ENCODE measurements at regions not wholly inside any gene's neighbourhood (a gene's known extent, or its start where the extent isn't known, plus 50 kb on each side); places are given as distances from the start of the nearest gene placed in this dataset.
"Not testable (repeated sequence)": the region's sequence is repeated elsewhere in the genome, so short reads cannot be mapped to it uniquely, and the experiment has no call there.

DNA sequence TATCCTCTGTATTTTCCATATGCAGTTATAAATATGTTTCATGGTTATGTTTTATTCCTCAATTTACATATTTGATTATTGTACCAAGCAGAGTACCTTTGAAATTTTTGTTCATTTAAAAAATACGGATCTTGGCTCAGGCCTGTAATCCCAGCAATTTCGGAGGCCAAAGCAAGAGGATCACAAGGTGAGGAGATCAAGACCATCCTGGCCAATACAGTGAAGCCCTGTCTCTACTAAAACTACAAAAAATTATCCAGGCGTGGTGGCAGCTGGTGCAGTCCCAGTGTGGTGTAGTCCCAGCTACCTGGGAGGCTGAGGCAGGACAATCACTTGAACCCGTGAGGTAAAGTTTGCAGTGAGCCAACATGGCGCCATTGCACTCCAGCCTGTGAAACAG lies 251.2 kb upstream of the TPTE start:
- H3K27me3 ChIP-seq; H3K79me2 ChIP-seq (ENCODE audit: low read depth); H3K27ac Mint-ChIP-seq; H3K36me3 Mint-ChIP-seq; H3K36me3 ChIP-seq; H3K4me1 Mint-ChIP-seq; DNase-seq (ENCODE audit: low spot score); H3K4me1 ChIP-seq; H3K4me2 ChIP-seq; H3K27me3 Mint-ChIP-seq (ENCODE audit: insufficient read depth, low read depth); H3K27ac ChIP-seq; H3K9ac ChIP-seq; H3K4me3 Mint-ChIP-seq; H2AFZ ChIP-seq (replicated peaks); H4K20me1 ChIP-seq (ENCODE audit: low read depth); H3K4me3 ChIP-seq: not testable (repeated sequence)
- H3F3A ChIP-seq (ENCODE audit: low read depth): peaks cover 40% of the 10 kb centered on the region
- peaks cover 15% of the 10 kb centered on the region for H3K9me3 Mint-ChIP-seq
- peaks cover 18% of the 10 kb centered on the region for H3K9me3 ChIP-seq (ENCODE audit: low read depth)

DNA sequence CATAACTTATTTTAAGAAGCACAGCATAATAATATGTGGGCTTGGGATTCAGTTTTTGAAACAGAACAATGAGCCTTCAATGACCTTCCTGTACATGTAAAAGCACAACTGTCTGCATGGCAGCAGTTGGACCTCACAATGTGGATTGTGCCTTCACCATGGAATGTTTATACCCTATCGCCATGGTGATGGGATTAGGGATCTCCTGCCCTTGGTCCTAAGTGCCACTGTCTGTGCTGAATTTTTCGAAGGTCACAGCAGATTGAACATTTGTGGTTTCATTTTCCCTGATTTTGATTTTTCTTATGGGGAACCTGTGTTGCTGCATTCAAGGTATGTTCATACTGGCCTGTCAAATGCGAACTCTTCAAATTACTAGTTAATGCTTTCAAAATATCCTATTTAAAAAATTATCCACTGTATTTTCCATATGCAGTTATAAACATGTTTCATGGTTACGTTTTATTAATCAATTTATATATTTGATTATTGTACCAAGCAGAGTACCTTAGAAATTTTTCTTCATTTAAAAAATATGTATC lies 249.6 kb upstream of the TPTE start:
- not testable (repeated sequence) for H3K79me2 ChIP-seq (ENCODE audit: low read depth); H3K9ac ChIP-seq; H3K27ac ChIP-seq; H3K36me3 ChIP-seq; H3K4me1 Mint-ChIP-seq; H3K27me3 ChIP-seq; H3K4me1 ChIP-seq; H4K20me1 ChIP-seq (ENCODE audit: low read depth); H3K4me2 ChIP-seq; H3K36me3 Mint-ChIP-seq; H2AFZ ChIP-seq (replicated peaks); DNase-seq (ENCODE audit: low spot score); H3K4me3 Mint-ChIP-seq; H3K27me3 Mint-ChIP-seq (ENCODE audit: insufficient read depth, low read depth); H3K27ac Mint-ChIP-seq
- peaks cover 40% of the 10 kb centered on the region for H3F3A ChIP-seq (ENCODE audit: low read depth)
- H3K4me3 ChIP-seq: peak overlapping the region; percentile 3
- H3K9me3 ChIP-seq (ENCODE audit: low read depth): peaks cover 18% of the 10 kb centered on the region
- H3K9me3 Mint-ChIP-seq: peaks cover 15% of the 10 kb centered on the region

DNA sequence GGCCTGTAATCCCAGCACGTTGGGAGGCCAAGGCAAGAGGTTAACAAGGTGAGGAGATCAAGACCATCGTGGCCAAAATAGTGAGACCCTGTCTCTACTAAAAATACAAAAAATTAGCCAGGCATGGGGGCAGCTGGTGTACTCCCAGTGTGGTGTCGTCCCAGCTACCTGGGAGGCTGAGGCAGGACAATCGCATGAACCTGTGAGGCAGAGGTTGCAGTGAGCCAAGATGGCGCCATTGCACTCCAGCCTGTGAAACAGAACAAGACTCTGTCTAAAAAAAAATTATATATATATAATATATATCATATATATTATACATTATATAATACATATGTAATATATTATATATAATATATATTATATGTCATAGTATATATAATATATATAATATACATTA lies 249.2 kb upstream of the TPTE start:
- TF ChIP-seq EZH2 (IDR thresholded peaks at IDR 0.05) (no peak), EZH2phosphoT487 (IDR thresholded peaks at IDR 0.05) (no peak)
- TF ChIP-seq, protein P1, sequence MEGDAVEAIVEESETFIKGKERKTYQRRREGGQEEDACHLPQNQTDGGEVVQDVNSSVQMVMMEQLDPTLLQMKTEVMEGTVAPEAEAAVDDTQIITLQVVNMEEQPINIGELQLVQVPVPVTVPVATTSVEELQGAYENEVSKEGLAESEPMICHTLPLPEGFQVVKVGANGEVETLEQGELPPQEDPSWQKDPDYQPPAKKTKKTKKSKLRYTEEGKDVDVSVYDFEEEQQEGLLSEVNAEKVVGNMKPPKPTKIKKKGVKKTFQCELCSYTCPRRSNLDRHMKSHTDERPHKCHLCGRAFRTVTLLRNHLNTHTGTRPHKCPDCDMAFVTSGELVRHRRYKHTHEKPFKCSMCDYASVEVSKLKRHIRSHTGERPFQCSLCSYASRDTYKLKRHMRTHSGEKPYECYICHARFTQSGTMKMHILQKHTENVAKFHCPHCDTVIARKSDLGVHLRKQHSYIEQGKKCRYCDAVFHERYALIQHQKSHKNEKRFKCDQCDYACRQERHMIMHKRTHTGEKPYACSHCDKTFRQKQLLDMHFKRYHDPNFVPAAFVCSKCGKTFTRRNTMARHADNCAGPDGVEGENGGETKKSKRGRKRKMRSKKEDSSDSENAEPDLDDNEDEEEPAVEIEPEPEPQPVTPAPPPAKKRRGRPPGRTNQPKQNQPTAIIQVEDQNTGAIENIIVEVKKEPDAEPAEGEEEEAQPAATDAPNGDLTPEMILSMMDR (IDR thresholded peaks at IDR 0.05): no peak
- H3K4me3 ChIP-seq: peak overlapping the region; percentile 3
- peaks cover 2% of the 10 kb centered on the region for H3K27me3 Mint-ChIP-seq (ENCODE audit: insufficient read depth, low read depth)
- no peaks in the 10 kb centered on the region for H3K27me3 ChIP-seq
- no peak overlapping the region for H3K27ac Mint-ChIP-seq
- peaks cover 6% of the 10 kb centered on the region for H3K36me3 ChIP-seq
- no peak overlapping the region for H3K9ac ChIP-seq
- no peak overlapping the region for H3K4me2 ChIP-seq
- no peak overlapping the region for H3K4me3 Mint-ChIP-seq
- H3K36me3 Mint-ChIP-seq: peaks cover 2% of the 10 kb centered on the region
- no peaks in the 10 kb centered on the region for H3K79me2 ChIP-seq (ENCODE audit: low read depth)
- no peak overlapping the region for H2AFZ ChIP-seq (replicated peaks)
- peaks cover 40% of the 10 kb centered on the region for H3F3A ChIP-seq (ENCODE audit: low read depth)
- H3K9me3 Mint-ChIP-seq: peaks cover 15% of the 10 kb centered on the region
- H3K9me3 ChIP-seq (ENCODE audit: low read depth): peaks cover 18% of the 10 kb centered on the region
- DNase-seq (ENCODE audit: low spot score): no peak
- no peaks in the 10 kb centered on the region for H3K4me1 Mint-ChIP-seq
- no peaks in the 10 kb centered on the region for H4K20me1 ChIP-seq (ENCODE audit: low read depth)
- no peak overlapping the region for H3K27ac ChIP-seq
- H3K4me1 ChIP-seq: no peaks in the 10 kb centered on the region

DNA sequence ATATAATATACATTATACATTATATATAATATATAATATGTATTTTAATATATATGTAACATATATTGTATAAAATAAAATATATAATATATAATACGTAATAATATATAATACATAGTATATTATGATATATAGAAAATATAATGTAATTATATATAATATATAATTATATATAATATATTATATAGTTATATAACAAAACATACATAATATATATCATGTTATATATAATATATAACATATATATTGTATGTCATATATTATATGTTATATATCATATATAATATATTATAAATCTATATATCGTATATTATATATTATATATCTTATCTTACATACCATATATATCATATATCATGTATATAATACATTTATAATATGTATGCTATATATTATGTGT lies 248.2 kb upstream of the TPTE start:
- Histone ChIP-seq H3K27ac (no peak overlapping the region), H3K9me3 (ENCODE audit: low read depth) (peaks cover 18% of the 10 kb centered on the region), H3K9ac (no peak overlapping the region), H3K79me2 (ENCODE audit: low read depth) (no peaks in the 10 kb centered on the region), H3K27me3 (no peaks in the 10 kb centered on the region), H3K4me2 (no peak overlapping the region), H3F3A (ENCODE audit: low read depth) (peaks cover 40% of the 10 kb centered on the region), H3K4me3 (no peak overlapping the region), H3K36me3 (peaks cover 6% of the 10 kb centered on the region), H2AFZ (replicated peaks) (no peak overlapping the region), H4K20me1 (ENCODE audit: low read depth) (no peaks in the 10 kb centered on the region), H3K4me1 (no peaks in the 10 kb centered on the region)
- no peak overlapping the region for H3K27ac Mint-ChIP-seq
- H3K4me3 Mint-ChIP-seq: no peak overlapping the region
- no peaks in the 10 kb centered on the region for H3K4me1 Mint-ChIP-seq
- peaks cover 2% of the 10 kb centered on the region for H3K36me3 Mint-ChIP-seq
- H3K9me3 Mint-ChIP-seq: peaks cover 15% of the 10 kb centered on the region
- TF ChIP-seq EZH2phosphoT487 (IDR thresholded peaks at IDR 0.05) (no peak), EZH2 (IDR thresholded peaks at IDR 0.05) (no peak)
- TF ChIP-seq, protein P1 (IDR thresholded peaks at IDR 0.05): no peak
- no peak for DNase-seq (ENCODE audit: low spot score)
- peaks cover 2% of the 10 kb centered on the region for H3K27me3 Mint-ChIP-seq (ENCODE audit: insufficient read depth, low read depth)

DNA sequence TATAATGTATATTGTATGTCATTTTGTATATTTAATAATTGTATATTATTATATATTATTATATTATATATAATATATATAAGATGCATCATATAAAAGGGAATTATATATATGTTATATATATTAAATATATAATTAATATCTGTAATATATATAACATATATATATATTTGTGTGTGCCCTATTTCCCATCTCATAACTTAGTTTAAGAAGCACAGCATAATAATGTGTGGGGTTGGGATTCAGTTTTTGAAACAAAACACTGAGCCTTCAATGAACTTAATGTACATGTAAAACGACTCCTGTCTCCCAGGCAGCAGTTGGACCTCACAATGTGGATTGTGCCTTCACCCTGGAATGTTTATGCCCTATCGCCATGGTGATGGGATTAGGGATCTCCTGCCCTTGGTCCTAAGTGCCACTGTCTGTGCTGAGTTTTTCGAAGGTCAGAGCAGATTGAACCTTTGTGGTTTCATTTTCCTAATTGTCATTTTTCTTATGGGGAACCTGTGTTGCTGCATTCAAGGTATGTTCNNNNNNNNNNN lies 247.5 kb upstream of the TPTE start:
- Histone ChIP-seq H3F3A (ENCODE audit: low read depth) (peaks cover 40% of the 10 kb centered on the region), H3K9me3 (ENCODE audit: low read depth) (peaks cover 18% of the 10 kb centered on the region)
- H3K4me1 Mint-ChIP-seq; H3K4me3 ChIP-seq; H3K9ac ChIP-seq; H3K4me3 Mint-ChIP-seq; H3K27me3 Mint-ChIP-seq (ENCODE audit: insufficient read depth, low read depth); H3K4me2 ChIP-seq; H3K79me2 ChIP-seq (ENCODE audit: low read depth); H3K36me3 Mint-ChIP-seq; H3K27ac ChIP-seq; H3K27me3 ChIP-seq; H4K20me1 ChIP-seq (ENCODE audit: low read depth); H3K27ac Mint-ChIP-seq; H3K36me3 ChIP-seq; H3K4me1 ChIP-seq; H2AFZ ChIP-seq (replicated peaks): not testable (repeated sequence)
- peaks cover 15% of the 10 kb centered on the region for H3K9me3 Mint-ChIP-seq
- peak; percentile 2 for DNase-seq (ENCODE audit: low spot score)
